Neural progenitor cell (in vitro differentiated cells): ENCODE measurements at regions not wholly inside any gene's neighbourhood (a gene's known extent, or its start where the extent isn't known, plus 50 kb on each side); places are given as distances from the start of the nearest gene placed in this dataset.

Source experiments
- DNase-seq: peaks from one replicate; pipeline ENCODE4 v3.0.0-alpha.2; 2016; ENCODE audit warnings: low spot score
- H2AFZ ChIP-seq: fragments of 200-600 bp; sonication (generic); replicated peaks from 2 replicates; pipeline ENCODE4 v1.6.1; 2016; ENCODE audit warnings: antibody characterized with exemption
- H3F3A ChIP-seq: fragments of 200-600 bp; sonication (generic); 2 replicates; pipeline ENCODE4 v1.6.1; 2016; ENCODE audit warnings: antibody characterized with exemption, low read depth
- H3K27ac ChIP-seq: fragments of 200-600 bp; sonication (generic); 2 replicates; pipeline ENCODE4 v1.5.1; 2016; ENCODE audit warnings: mild to moderate bottlenecking
- H3K27me3 ChIP-seq: fragments of 200-600 bp; sonication (generic); 2 replicates; pipeline ENCODE4 v1.6.1; 2016; ENCODE audit warnings: mild to moderate bottlenecking, moderate library complexity
- H3K36me3 ChIP-seq: fragments of 200-600 bp; sonication (generic); 2 replicates; pipeline ENCODE4 v1.5.1; 2016
- H3K4me1 ChIP-seq: fragments of 200-600 bp; sonication (generic); 2 replicates; pipeline ENCODE4 v1.6.1; 2016; ENCODE audit warnings: mixed run types
- H3K4me2 ChIP-seq: fragments of 200-600 bp; sonication (generic); 2 replicates; pipeline ENCODE4 v1.6.1; 2016
- H3K4me3 ChIP-seq: fragments of 200-600 bp; sonication (generic); 2 replicates; pipeline ENCODE4 v1.5.1; 2016
- H3K79me2 ChIP-seq: fragments of 200-600 bp; sonication (generic); 2 replicates; pipeline ENCODE4 v1.6.1; 2016; ENCODE audit warnings: low read depth
- H3K9ac ChIP-seq: fragments of 200-600 bp; sonication (generic); 2 replicates; pipeline ENCODE4 v1.6.1; 2016
- H3K9me3 ChIP-seq: fragments of 200-600 bp; sonication (generic); 2 replicates; pipeline ENCODE4 v1.5.1; 2016; ENCODE audit warnings: low read depth
- H4K20me1 ChIP-seq: fragments of 200-600 bp; sonication (generic); 2 replicates; pipeline ENCODE4 v1.6.1; 2016; ENCODE audit warnings: low read depth
- H3K27ac Mint-ChIP-seq: 3 replicates; pipeline ENCODE4 v1.8.0; 2021; ENCODE audit warnings: mixed read lengths
- H3K27me3 Mint-ChIP-seq: 2 replicates; pipeline ENCODE4 v1.8.0; 2022; ENCODE audit warnings: low read depth, mild to moderate bottlenecking, inconsistent platforms, moderate library complexity, mixed read lengths; ENCODE audit not compliant: insufficient read depth
- H3K36me3 Mint-ChIP-seq: 3 replicates; pipeline ENCODE4 v1.8.0; 2021; ENCODE audit warnings: mixed read lengths
- H3K4me1 Mint-ChIP-seq: 3 replicates; pipeline ENCODE4 v1.8.0; 2021; ENCODE audit warnings: mixed read lengths
- H3K4me3 Mint-ChIP-seq: 3 replicates; pipeline ENCODE4 v1.8.0; 2021; ENCODE audit warnings: mild to moderate bottlenecking, moderate library complexity, mixed read lengths
- H3K9me3 Mint-ChIP-seq: 3 replicates; pipeline ENCODE4 v1.8.0; 2020; ENCODE audit warnings: mixed read lengths
- EZH2 ChIP-seq: fragments of 200-600 bp; sonication (generic); IDR thresholded peaks from 2 replicates; pipeline ENCODE4 v1.6.1; 2017; ENCODE audit warnings: antibody characterized with exemption, mild to moderate bottlenecking, moderate library complexity
- EZH2phosphoT487 ChIP-seq: fragments of 200-600 bp; sonication (generic); IDR thresholded peaks from 2 replicates; pipeline ENCODE4 v1.6.1; 2017; ENCODE audit warnings: antibody characterized with exemption
- TF ChIP-seq, protein P1 (sequence below): fragments of 200-600 bp; sonication (generic); IDR thresholded peaks from 2 replicates; pipeline ENCODE4 v1.5.1; 2017; ENCODE audit warnings: antibody characterized with exemption, mild to moderate bottlenecking

DNA sequence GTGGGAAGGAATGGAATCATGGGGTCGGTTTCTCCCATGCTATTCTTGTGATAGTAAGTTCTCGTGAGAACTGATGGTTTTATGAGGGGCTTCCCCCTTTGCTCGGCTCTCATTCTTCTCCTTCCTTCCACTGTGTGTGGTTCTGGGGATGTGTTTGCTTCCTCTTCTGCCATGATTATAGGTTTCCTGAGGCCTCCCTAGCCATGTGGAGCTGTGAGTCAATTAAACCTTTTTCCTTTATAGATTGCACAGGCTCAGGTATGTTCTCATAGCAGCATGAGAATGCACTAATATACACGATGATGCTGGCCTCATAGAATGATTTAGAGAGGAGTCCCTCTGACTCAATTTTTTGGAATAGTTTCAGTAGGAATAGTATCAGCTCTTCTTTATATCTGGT, 195.4 kb upstream of the IVNS1ABP start:
- H3F3A ChIP-seq, result no peaks in the 10 kb centered on the region
- no peak overlapping the region for H3K27ac Mint-ChIP-seq
- TF ChIP-seq, protein P1, sequence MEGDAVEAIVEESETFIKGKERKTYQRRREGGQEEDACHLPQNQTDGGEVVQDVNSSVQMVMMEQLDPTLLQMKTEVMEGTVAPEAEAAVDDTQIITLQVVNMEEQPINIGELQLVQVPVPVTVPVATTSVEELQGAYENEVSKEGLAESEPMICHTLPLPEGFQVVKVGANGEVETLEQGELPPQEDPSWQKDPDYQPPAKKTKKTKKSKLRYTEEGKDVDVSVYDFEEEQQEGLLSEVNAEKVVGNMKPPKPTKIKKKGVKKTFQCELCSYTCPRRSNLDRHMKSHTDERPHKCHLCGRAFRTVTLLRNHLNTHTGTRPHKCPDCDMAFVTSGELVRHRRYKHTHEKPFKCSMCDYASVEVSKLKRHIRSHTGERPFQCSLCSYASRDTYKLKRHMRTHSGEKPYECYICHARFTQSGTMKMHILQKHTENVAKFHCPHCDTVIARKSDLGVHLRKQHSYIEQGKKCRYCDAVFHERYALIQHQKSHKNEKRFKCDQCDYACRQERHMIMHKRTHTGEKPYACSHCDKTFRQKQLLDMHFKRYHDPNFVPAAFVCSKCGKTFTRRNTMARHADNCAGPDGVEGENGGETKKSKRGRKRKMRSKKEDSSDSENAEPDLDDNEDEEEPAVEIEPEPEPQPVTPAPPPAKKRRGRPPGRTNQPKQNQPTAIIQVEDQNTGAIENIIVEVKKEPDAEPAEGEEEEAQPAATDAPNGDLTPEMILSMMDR, result no peak
- TF ChIP-seq EZH2phosphoT487, result no peak
- no peak for TF ChIP-seq EZH2
- no peak overlapping the region for H2AFZ ChIP-seq
- no peaks in the 10 kb centered on the region for H3K36me3 Mint-ChIP-seq
- H3K9me3 Mint-ChIP-seq, result peaks cover 22% of the 10 kb centered on the region
- no peaks in the 10 kb centered on the region for H4K20me1 ChIP-seq
- no peaks in the 10 kb centered on the region for H3K27me3 Mint-ChIP-seq
- H3K9me3 ChIP-seq, result peaks cover 3% of the 10 kb centered on the region
- H3K4me3 Mint-ChIP-seq, result no peak overlapping the region
- H3K27me3 ChIP-seq, result no peaks in the 10 kb centered on the region
- no peaks in the 10 kb centered on the region for H3K4me1 Mint-ChIP-seq
- no peak for DNase-seq
- H3K4me1 ChIP-seq, result no peaks in the 10 kb centered on the region
- H3K9ac ChIP-seq, result no peak overlapping the region
- H3K4me2 ChIP-seq, result no peak overlapping the region
- no peaks in the 10 kb centered on the region for H3K79me2 ChIP-seq
- no peaks in the 10 kb centered on the region for H3K36me3 ChIP-seq
- no peak overlapping the region for H3K4me3 ChIP-seq
- H3K27ac ChIP-seq, result no peak overlapping the region

DNA sequence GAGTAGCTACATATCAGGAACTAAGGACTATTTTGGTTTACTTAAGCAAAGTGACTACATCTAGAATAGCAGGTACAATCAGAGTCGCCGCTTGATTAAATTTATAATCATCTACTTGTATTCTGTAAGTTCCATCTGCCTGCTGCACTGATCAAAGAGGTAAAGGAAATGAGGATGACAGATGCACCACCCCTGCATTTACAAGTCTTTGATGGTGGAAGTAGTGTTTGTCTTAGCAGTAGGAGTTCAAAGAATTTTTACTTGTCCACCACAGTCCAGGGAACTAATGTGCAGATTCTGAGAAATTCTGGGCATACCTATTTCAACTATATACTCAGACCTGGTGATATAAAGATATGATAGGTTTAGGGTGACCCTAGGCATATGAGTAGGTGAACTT, 184.1 kb upstream of the IVNS1ABP start:
- DNase-seq, result no peak
- H2AFZ ChIP-seq, result no peak overlapping the region
- Mint-ChIP-seq H3K4me1 (no peaks in the 10 kb centered on the region), H3K36me3 (no peaks in the 10 kb centered on the region), H3K9me3 (peaks cover 6% of the 10 kb centered on the region), H3K4me3 (no peak overlapping the region), H3K27me3 (no peaks in the 10 kb centered on the region), H3K27ac (peak overlapping the region; percentile 33)
- H3K9me3 ChIP-seq, result no peaks in the 10 kb centered on the region
- no peak overlapping the region for H3K27ac ChIP-seq
- H3K4me3 ChIP-seq, result no peak overlapping the region
- H3K4me1 ChIP-seq, result peaks cover 8% of the 10 kb centered on the region
- no peaks in the 10 kb centered on the region for H3K79me2 ChIP-seq
- TF ChIP-seq EZH2 (no peak), EZH2phosphoT487 (no peak)
- TF ChIP-seq, protein P1, result no peak
- no peaks in the 10 kb centered on the region for H4K20me1 ChIP-seq
- no peak overlapping the region for H3K9ac ChIP-seq
- no peaks in the 10 kb centered on the region for H3F3A ChIP-seq
- H3K36me3 ChIP-seq, result no peaks in the 10 kb centered on the region
- no peaks in the 10 kb centered on the region for H3K27me3 ChIP-seq
- no peak overlapping the region for H3K4me2 ChIP-seq

DNA sequence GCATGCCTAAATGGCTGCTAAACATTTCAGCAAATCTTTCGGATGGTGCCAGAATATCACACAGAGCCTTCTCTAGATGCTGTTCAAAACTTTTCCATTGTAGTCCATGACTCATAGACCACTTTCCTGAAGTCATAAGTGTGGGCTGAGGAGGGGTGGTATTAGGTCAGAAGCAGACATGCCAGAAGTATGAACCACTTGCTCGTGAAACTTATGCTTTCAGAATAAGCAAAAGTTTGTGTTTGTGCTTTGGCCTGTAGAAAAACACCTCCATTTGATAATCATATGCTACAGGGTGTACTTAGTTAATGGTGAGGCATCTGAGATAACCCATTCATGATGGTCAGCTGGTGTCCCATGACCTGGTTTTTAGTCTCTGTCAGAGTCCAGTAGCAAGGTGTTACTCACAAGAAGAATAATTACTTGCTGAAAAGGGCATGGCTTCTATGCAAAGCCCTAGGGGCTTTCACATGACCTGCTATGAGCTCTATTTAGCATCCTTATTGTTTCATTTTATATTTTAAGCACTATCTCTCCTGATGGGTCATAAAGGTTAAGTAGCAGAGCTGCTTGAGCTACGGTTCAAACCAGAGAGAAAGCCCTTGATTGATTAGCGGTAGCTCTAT, 183.1 kb upstream of the IVNS1ABP start:
- Histone ChIP-seq H3F3A (no peaks in the 10 kb centered on the region), H3K4me1 (peaks cover 8% of the 10 kb centered on the region), H3K79me2 (no peaks in the 10 kb centered on the region), H3K4me3 (no peak overlapping the region), H3K9ac (no peak overlapping the region), H3K27me3 (no peaks in the 10 kb centered on the region), H2AFZ (peak overlapping the region; percentile 14), H3K4me2 (no peak overlapping the region), H4K20me1 (no peaks in the 10 kb centered on the region), H3K9me3 (no peaks in the 10 kb centered on the region), H3K27ac (no peak overlapping the region), H3K36me3 (no peaks in the 10 kb centered on the region)
- TF ChIP-seq, protein P1, result no peak
- no peak for TF ChIP-seq EZH2phosphoT487
- TF ChIP-seq EZH2, result no peak
- no peaks in the 10 kb centered on the region for H3K27me3 Mint-ChIP-seq
- no peak overlapping the region for H3K4me3 Mint-ChIP-seq
- H3K4me1 Mint-ChIP-seq, result no peaks in the 10 kb centered on the region
- H3K9me3 Mint-ChIP-seq, result no peaks in the 10 kb centered on the region
- DNase-seq, result no peak
- no peaks in the 10 kb centered on the region for H3K36me3 Mint-ChIP-seq
- H3K27ac Mint-ChIP-seq, result no peak overlapping the region
